ENCODE measurements at regions not wholly inside any gene's neighbourhood (a gene's known extent, or its start where the extent isn't known, plus 50 kb on each side); places are given as distances from the start of the nearest gene placed in this dataset.
"Not testable (repeated sequence)": the region's sequence is repeated elsewhere in the genome, so short reads cannot be mapped to it uniquely, and the experiment has no call there.

DNA sequence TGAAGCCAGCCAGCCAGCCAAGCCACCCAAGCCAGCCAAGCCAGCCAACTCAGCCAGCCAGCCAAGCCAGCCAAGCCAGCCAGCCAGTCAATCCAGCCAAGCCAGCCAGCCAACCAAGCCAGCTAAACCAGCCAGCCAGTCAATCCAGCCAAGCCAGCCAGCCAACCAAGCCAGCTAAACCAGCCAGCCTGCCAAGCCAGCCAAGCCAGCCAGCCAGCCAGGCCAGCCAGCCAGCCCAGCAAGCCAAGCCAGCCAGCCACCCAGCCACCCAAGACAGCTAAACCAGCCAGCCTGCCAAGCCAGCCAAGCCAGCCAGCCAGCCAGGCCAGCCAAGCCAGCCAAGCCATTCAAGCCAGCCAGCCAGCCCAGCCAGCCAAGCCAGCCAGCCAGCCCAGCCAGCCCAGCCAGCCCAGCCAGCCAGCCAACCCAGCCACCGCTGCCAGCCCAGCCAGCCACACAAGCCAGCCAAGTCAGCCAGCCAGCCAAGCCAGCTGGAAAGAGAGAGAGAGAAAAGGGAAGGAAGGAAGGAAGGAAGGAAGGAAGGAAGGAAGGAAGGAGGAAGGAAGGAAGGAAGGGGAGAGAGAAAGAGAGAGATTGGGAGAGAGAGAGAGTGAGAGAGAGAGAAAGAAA, 1606.8 kb downstream of the RPIA start:
- TF ChIP-seq, protein P1, sequence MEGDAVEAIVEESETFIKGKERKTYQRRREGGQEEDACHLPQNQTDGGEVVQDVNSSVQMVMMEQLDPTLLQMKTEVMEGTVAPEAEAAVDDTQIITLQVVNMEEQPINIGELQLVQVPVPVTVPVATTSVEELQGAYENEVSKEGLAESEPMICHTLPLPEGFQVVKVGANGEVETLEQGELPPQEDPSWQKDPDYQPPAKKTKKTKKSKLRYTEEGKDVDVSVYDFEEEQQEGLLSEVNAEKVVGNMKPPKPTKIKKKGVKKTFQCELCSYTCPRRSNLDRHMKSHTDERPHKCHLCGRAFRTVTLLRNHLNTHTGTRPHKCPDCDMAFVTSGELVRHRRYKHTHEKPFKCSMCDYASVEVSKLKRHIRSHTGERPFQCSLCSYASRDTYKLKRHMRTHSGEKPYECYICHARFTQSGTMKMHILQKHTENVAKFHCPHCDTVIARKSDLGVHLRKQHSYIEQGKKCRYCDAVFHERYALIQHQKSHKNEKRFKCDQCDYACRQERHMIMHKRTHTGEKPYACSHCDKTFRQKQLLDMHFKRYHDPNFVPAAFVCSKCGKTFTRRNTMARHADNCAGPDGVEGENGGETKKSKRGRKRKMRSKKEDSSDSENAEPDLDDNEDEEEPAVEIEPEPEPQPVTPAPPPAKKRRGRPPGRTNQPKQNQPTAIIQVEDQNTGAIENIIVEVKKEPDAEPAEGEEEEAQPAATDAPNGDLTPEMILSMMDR (conservative IDR thresholded peaks at IDR 0.05) = not testable (repeated sequence)
- not testable (repeated sequence) for TF ChIP-seq EZH2 (IDR thresholded peaks at IDR 0.05; ENCODE audit: low read depth)
